Endothelial cell of umbilical vein (primary cell): ENCODE measurements at regions not wholly inside any gene's neighbourhood (a gene's known extent, or its start where the extent isn't known, plus 50 kb on each side); places are given as distances from the start of the nearest gene placed in this dataset.
"Not testable (repeated sequence)": the region's sequence is repeated elsewhere in the genome, so short reads cannot be mapped to it uniquely, and the experiment has no call there.

Source experiments
- BruUV-seq: library from RNA; stranded (reverse); fragments of 400-500 nt; replicated peaks from 2 replicates; lab custom pipeline; 2021; lab: Mats Ljungman, UMichigan
- CTCF ChIA-PET: fragments of 300-600, 350-600 bp; sonication (Branson Sonifier 250); formaldehyde crosslinking; loops from one replicate; lab custom pipeline; 2021; ENCODE audit warnings: antibody characterized with exemption, inconsistent platforms; lab: Charles Lee
- POLR2A ChIA-PET: fragments of 300-600, 350-600 bp; sonication (Branson Sonifier 250); formaldehyde crosslinking; loops from one replicate; lab custom pipeline; 2021; ENCODE audit warnings: antibody characterized with exemption, inconsistent platforms; lab: Charles Lee
- DNase-seq: peaks from one replicate; pipeline ENCODE4 v3.0.0-alpha.2; 2011; ENCODE audit warnings: low read depth, low spot score
- FAIRE-seq: peaks from 2 replicates; lab custom pipeline; 2011; peaks lifted over from hg19 to GRCh38; lab: Jason Lieb, UNC
- H2AFZ ChIP-seq: 2 replicates; pipeline ENCODE4 v1.6.0; 2012; ENCODE audit warnings: low read depth, low read length, control low read depth, inconsistent platforms
- H3K27ac ChIP-seq: 2 replicates; pipeline ENCODE4 v1.5.1; 2011; ENCODE audit warnings: low read depth, mild to moderate bottlenecking, control low read depth, low read length, moderate library complexity; ENCODE audit not compliant: insufficient read depth
- H3K27me3 ChIP-seq, 2 experiments: 2 replicates each; pipeline versions ENCODE4 v1.6.0 to v1.6.1; 2011; ENCODE audit warnings: low read length in 2 of 2, mixed read lengths in 1 of 2; ENCODE audit not compliant: control insufficient read depth in 2 of 2, insufficient read depth in 2 of 2
- H3K36me3 ChIP-seq, 2 experiments: 2 replicates in 1 of 2; 3 replicates in 1 of 2; pipeline ENCODE4 v1.5.1; 2011; ENCODE audit warnings: low read length in 2 of 2, mild to moderate bottlenecking in 1 of 2, moderate library complexity in 1 of 2; ENCODE audit not compliant: control insufficient read depth in 2 of 2, insufficient read depth in 2 of 2; ENCODE audit errors: extremely low read depth in 1 of 2
- H3K4me1 ChIP-seq: 3 replicates; pipeline ENCODE4 v1.5.1; 2011; ENCODE audit warnings: mild to moderate bottlenecking, low read length; ENCODE audit not compliant: control insufficient read depth, insufficient read depth; ENCODE audit errors: extremely low read depth
- H3K4me2 ChIP-seq: 2 replicates; pipeline ENCODE4 v1.6.1; 2011; ENCODE audit warnings: low read length, control low read depth, mixed read lengths; ENCODE audit not compliant: insufficient read depth
- H3K4me3 ChIP-seq, 3 experiments: fragments of 200-600 bp in 1 of 3; sonication (generic), shearing (Covaris generic) in 1 of 3; replicated peaks in 1 of 3; 2 replicates each; pipeline ENCODE4 v1.5.1; 2011 to 2016; ENCODE audit warnings: control low read depth in 3 of 3, low read length in 3 of 3, mild to moderate bottlenecking in 2 of 3, inconsistent platforms in 1 of 3, low read depth in 1 of 3, moderate library complexity in 1 of 3; ENCODE audit not compliant: insufficient read depth in 1 of 3
- H3K79me2 ChIP-seq: 2 replicates; pipeline ENCODE4 v1.6.0; 2012; ENCODE audit warnings: low read length, inconsistent platforms; ENCODE audit not compliant: control insufficient read depth, insufficient read depth
- H3K9ac ChIP-seq: replicated peaks from 2 replicates; pipeline ENCODE3; 2011; ENCODE audit warnings: low read length, control low read depth; ENCODE audit not compliant: insufficient read depth; ENCODE audit errors: extremely low read depth
- H3K9me1 ChIP-seq: replicated peaks from 3 replicates; pipeline ENCODE4 v1.6.0; 2011; ENCODE audit warnings: mild to moderate bottlenecking, low read length; ENCODE audit not compliant: control insufficient read depth, insufficient read depth; ENCODE audit errors: extremely low read depth
- H3K9me3 ChIP-seq: replicated peaks from 2 replicates; pipeline ENCODE4 v1.5.1; 2012; ENCODE audit warnings: low read length, inconsistent platforms; ENCODE audit not compliant: control insufficient read depth, insufficient read depth
- H4K20me1 ChIP-seq: replicated peaks from 2 replicates; pipeline ENCODE3; 2011; ENCODE audit warnings: mild to moderate bottlenecking, low read length; ENCODE audit not compliant: control insufficient read depth, insufficient read depth; ENCODE audit errors: extremely low read depth
- CTCF ChIP-seq, 2 donors: IDR thresholded peaks; 1 replicate in 1 of 2; 2 replicates in 1 of 2; pipeline ENCODE4 v1.5.1; 2011; ENCODE audit warnings: low read length in 2 of 2, mild to moderate bottlenecking in 2 of 2, moderate library complexity in 2 of 2, control low read depth in 1 of 2, inconsistent platforms in 1 of 2, low read depth in 1 of 2; ENCODE audit not compliant: insufficient read depth in 1 of 2; ENCODE audit errors: extremely low read depth in 1 of 2
- EZH2 ChIP-seq: IDR thresholded peaks from 2 replicates; pipeline ENCODE4 v1.6.1; 2012; ENCODE audit warnings: borderline replicate concordance, low read depth, mild to moderate bottlenecking, moderate library complexity, low read length, inconsistent platforms; ENCODE audit not compliant: severe bottlenecking
- FOS ChIP-seq: IDR thresholded peaks from 2 replicates; pipeline ENCODE4 v1.6.1; 2011; ENCODE audit warnings: mild to moderate bottlenecking, low read length, moderate library complexity, borderline replicate concordance; ENCODE audit not compliant: insufficient read depth
- JUN ChIP-seq: IDR thresholded peaks from 2 replicates; pipeline ENCODE4 v1.6.1; 2011; ENCODE audit warnings: borderline replicate concordance, low read depth; ENCODE audit not compliant: insufficient read length, insufficient read depth
- MYC ChIP-seq: IDR thresholded peaks from one replicate; pipeline ENCODE4 v1.6.1; 2011; ENCODE audit warnings: mild to moderate bottlenecking, low read depth, low read length
- POLR2AphosphoS5 ChIP-seq: IDR thresholded peaks from 2 replicates; pipeline ENCODE4 v1.6.1; 2012; ENCODE audit warnings: low read depth, mild to moderate bottlenecking, control low read depth, low read length, moderate library complexity; ENCODE audit not compliant: insufficient read depth
- dilution Hi-C: fragments of 300-500 bp; cut with MboI; formaldehyde crosslinking; loops from one replicate; pipeline ENCODE4 v1.15.0; 2019; ENCODE audit warnings: low sequenced_read_pairs; ENCODE audit not compliant: extremely low pct_ligation_motif_present
- intact Hi-C: fragments of 100-400 bp; cut with micrococcal nuclease; formaldehyde crosslinking; loops from one replicate; pipeline ENCODE4 v1.10.0; 2022

- no peaks in the 10 kb centered on the region for H3K27me3 ChIP-seq
- H3K4me3 ChIP-seq, result no peak overlapping the region
- no TSS peak for BruUV-seq
- H2AFZ ChIP-seq, result no peak overlapping the region
- H4K20me1 ChIP-seq, result no peaks in the 10 kb centered on the region
- DNase-seq (no peak), FAIRE-seq (no peak)
- no peak overlapping the region for H3K4me2 ChIP-seq
- no peaks in the 10 kb centered on the region for H3K9me1 ChIP-seq
- ChIA-PET POLR2A (no interaction called here), CTCF (no interaction called here)
- peaks cover 5% of the 10 kb centered on the region for H3K9me3 ChIP-seq
- no peak overlapping the region for H3K9ac ChIP-seq
- dilution Hi-C loops (no loop called here), intact Hi-C loops (no loop called here)
- TF ChIP-seq EZH2 (no peak), CTCF (IDR thresholded peaks at IDR 0.05; ENCODE audit: extremely low read depth in 1 of 2, insufficient read depth in 1 of 2, low read depth in 1 of 2, low read length in 2 of 2) (no peak), POLR2AphosphoS5 (no peak), FOS (no peak), MYC (no peak), JUN (no peak)
- H3K27ac ChIP-seq, result no peak overlapping the region
- no peaks in the 10 kb centered on the region for H3K36me3 ChIP-seq
- H3K79me2 ChIP-seq, result no peaks in the 10 kb centered on the region
- H3K4me1 ChIP-seq, result no peaks in the 10 kb centered on the region
Measured at GRCh38 chr16:7772722-7773121, 440.1 kb downstream of the RBFOX1 start.

GRCh38 chr16:7769091-7769490 lies 436.4 kb downstream of the RBFOX1 start:
- H3K9ac ChIP-seq, dilution Hi-C loops, FAIRE-seq, H3K36me3 ChIP-seq, H3K79me2 ChIP-seq, H2AFZ ChIP-seq, DNase-seq, H3K4me1 ChIP-seq, intact Hi-C loops, H3K27ac ChIP-seq, H3K4me2 ChIP-seq, CTCF ChIA-PET, H3K4me3 ChIP-seq, H3K9me3 ChIP-seq, POLR2A ChIA-PET, BruUV-seq, H4K20me1 ChIP-seq, H3K27me3 ChIP-seq, H3K9me1 ChIP-seq: not testable (repeated sequence)
